ENCODE measurements at regions not wholly inside any gene's neighbourhood (a gene's known extent, or its start where the extent isn't known, plus 50 kb on each side); places are given as distances from the start of the nearest gene placed in this dataset.
"Not testable (repeated sequence)": the region's sequence is repeated elsewhere in the genome, so short reads cannot be mapped to it uniquely, and the experiment has no call there.

DNA sequence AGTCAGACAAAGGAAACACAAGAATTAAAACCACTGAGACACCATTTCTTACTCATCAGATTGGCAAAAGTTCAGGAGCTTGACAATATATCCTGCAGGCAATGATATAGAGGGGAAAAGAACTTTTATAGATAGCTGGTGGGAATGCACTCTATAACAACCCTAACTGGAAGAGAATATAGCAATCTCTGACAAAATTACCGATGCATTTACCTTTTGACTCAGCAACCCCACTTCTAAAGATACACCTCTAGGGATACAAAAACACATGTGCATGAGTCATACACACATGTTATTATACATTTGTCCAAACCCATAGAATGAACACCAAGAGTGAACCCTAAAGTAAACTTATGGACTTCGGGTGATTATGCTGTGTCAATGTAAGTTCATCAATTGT is 79.4 kb upstream of the SRD5A2 start:
- Histone ChIP-seq H3K4me1 (ENCODE audit: control insufficient read depth, insufficient read depth, low read length, poor library complexity, severe bottlenecking) (no peaks in the 10 kb centered on the region), H3K27me3 (ENCODE audit: control insufficient read depth, insufficient read depth, low read length) (peaks cover 5% of the 10 kb centered on the region), H3K4me3 (ENCODE audit: low read depth, low read length) (no peak overlapping the region), H3K36me3 (ENCODE audit: control insufficient read depth, insufficient read depth, low read length) (no peaks in the 10 kb centered on the region), H3K9me3 (ENCODE audit: control insufficient read depth in 2 of 2, low read length in 2 of 2) (no peaks in the 10 kb centered on the region), H3K27ac (ENCODE audit: insufficient read depth, low read length, poor library complexity, severe bottlenecking) (no peak overlapping the region)
- DNase-seq (no peak), ATAC-seq (ENCODE audit: low read depth in 2 of 2) (no peak)
- H3K27ac Mint-ChIP-seq: no peak overlapping the region
- no peaks in the 10 kb centered on the region for H3K4me1 Mint-ChIP-seq
- no peak overlapping the region for H3K4me3 Mint-ChIP-seq
- H3K27me3 Mint-ChIP-seq: peaks cover 18% of the 10 kb centered on the region
- H3K36me3 Mint-ChIP-seq: no peaks in the 10 kb centered on the region
- peaks cover 0 to 5% (median 2%) of the 10 kb centered on the region in 7 donors for H3K9me3 Mint-ChIP-seq

DNA sequence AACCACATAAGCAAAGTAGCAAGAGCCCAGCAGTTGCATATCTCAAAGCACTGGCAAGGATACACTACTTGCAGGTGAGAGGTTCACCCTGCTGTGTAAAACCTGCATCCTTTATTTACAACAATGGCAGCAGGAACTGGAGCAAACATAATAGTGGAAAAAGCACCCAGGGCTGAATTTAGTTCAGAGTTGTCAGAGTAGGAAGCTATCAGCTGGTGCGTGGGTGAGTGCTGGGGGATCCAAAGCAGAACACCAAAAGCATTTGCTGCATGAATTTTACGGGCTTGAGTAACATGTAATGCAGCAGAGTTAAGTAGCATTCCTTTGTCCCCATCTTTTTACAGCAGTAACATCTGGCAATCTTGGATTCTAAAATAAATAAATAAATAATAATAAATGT is 73.5 kb upstream of the SRD5A2 start:
- Mint-ChIP-seq H3K9me3 (peaks cover 0 to 4% (median 0%) of the 10 kb centered on the region in 7 donors), H3K27ac (no peak overlapping the region), H3K27me3 (peaks cover 35% of the 10 kb centered on the region)

DNA sequence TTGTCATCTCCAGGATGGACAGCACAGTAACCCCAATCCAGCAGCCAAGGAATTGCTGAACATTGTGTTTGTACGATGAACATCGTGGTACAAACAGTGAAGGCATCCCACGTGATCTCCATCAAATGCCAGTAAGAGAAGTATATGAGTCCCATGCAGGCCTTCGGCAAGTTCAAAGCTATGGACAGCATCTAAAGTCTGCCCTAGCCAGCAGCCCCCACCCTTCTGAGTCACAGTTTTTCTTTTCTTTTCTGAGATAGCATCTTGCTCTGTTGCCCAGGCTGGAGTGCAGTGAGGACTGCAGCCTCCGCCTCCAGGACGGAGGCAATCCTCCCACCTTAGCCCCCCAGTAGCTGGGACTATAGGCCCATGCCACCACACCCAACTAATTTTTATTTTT is 71.0 kb upstream of the SRD5A2 start:
- ATAC-seq (ENCODE audit: low read depth in 2 of 2) (no peak), DNase-seq (no peak)
- no peaks in the 10 kb centered on the region for H3K36me3 ChIP-seq (ENCODE audit: control insufficient read depth, insufficient read depth, low read length)
- no peak overlapping the region for H3K27ac ChIP-seq (ENCODE audit: insufficient read depth, low read length, poor library complexity, severe bottlenecking)
- Mint-ChIP-seq H3K27ac (no peak overlapping the region), H3K36me3 (no peaks in the 10 kb centered on the region), H3K4me1 (no peaks in the 10 kb centered on the region), H3K27me3 (peaks cover 34% of the 10 kb centered on the region), H3K4me3 (no peak overlapping the region), H3K9me3 (peaks cover 0 to 2% (median 0%) of the 10 kb centered on the region in 7 donors)
- no peak overlapping the region for H3K4me3 ChIP-seq (ENCODE audit: low read depth, low read length)
- no peaks in the 10 kb centered on the region for H3K4me1 ChIP-seq (ENCODE audit: control insufficient read depth, insufficient read depth, low read length, poor library complexity, severe bottlenecking)
- peaks cover 10% of the 10 kb centered on the region for H3K27me3 ChIP-seq (ENCODE audit: control insufficient read depth, insufficient read depth, low read length)
- no peaks in the 10 kb centered on the region for H3K9me3 ChIP-seq (ENCODE audit: control insufficient read depth in 2 of 2, low read length in 2 of 2)

More for the DNA sequence above, 73.5 kb upstream of the SRD5A2 start:
- no peaks in the 10 kb centered on the region for H3K9me3 ChIP-seq (ENCODE audit: control insufficient read depth in 2 of 2, low read length in 2 of 2)
- no peaks in the 10 kb centered on the region for H3K36me3 Mint-ChIP-seq
- H3K4me3 Mint-ChIP-seq: no peak overlapping the region
- no peak for DNase-seq
- H3K4me1 Mint-ChIP-seq: no peaks in the 10 kb centered on the region
- no peaks in the 10 kb centered on the region for H3K36me3 ChIP-seq (ENCODE audit: control insufficient read depth, insufficient read depth, low read length)
- peaks cover 10% of the 10 kb centered on the region for H3K27me3 ChIP-seq (ENCODE audit: control insufficient read depth, insufficient read depth, low read length)
- no peaks in the 10 kb centered on the region for H3K4me1 ChIP-seq (ENCODE audit: control insufficient read depth, insufficient read depth, low read length, poor library complexity, severe bottlenecking)
- no peak for ATAC-seq (ENCODE audit: low read depth in 2 of 2)
- no peak overlapping the region for H3K27ac ChIP-seq (ENCODE audit: insufficient read depth, low read length, poor library complexity, severe bottlenecking)
- H3K4me3 ChIP-seq (ENCODE audit: low read depth, low read length): no peak overlapping the region

DNA sequence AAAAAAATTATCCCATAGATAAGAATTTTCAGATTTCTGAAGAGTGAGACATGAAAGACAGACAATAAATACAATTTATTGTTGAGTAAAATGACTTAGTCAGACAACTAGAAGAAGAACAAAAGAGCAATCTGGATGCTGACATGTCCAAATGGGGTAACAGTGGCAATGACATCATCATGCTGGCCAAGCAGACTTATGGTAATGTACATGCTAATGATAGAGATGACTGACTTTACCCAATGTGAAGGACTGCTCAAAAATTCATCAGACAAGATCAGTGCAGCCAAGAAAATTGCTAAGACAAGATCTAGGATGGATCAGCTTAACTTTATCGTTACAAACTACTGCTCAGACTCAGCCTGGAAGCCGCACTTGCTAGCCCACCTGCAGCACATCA is 70.5 kb upstream of the SRD5A2 start:
- Mint-ChIP-seq H3K27ac (no peak overlapping the region), H3K9me3 (peaks cover 0 to 2% (median 0%) of the 10 kb centered on the region in 7 donors), H3K4me3 (no peak overlapping the region), H3K4me1 (no peaks in the 10 kb centered on the region), H3K36me3 (no peaks in the 10 kb centered on the region), H3K27me3 (peaks cover 29% of the 10 kb centered on the region)
- peaks cover 10% of the 10 kb centered on the region for H3K27me3 ChIP-seq (ENCODE audit: control insufficient read depth, insufficient read depth, low read length)
- no peaks in the 10 kb centered on the region for H3K36me3 ChIP-seq (ENCODE audit: control insufficient read depth, insufficient read depth, low read length)
- no peak overlapping the region for H3K4me3 ChIP-seq (ENCODE audit: low read depth, low read length)
- H3K27ac ChIP-seq (ENCODE audit: insufficient read depth, low read length, poor library complexity, severe bottlenecking): no peak overlapping the region
- no peaks in the 10 kb centered on the region for H3K4me1 ChIP-seq (ENCODE audit: control insufficient read depth, insufficient read depth, low read length, poor library complexity, severe bottlenecking)
- DNase-seq (no peak), ATAC-seq (ENCODE audit: low read depth in 2 of 2) (no peak)
- no peaks in the 10 kb centered on the region for H3K9me3 ChIP-seq (ENCODE audit: control insufficient read depth in 2 of 2, low read length in 2 of 2)

DNA sequence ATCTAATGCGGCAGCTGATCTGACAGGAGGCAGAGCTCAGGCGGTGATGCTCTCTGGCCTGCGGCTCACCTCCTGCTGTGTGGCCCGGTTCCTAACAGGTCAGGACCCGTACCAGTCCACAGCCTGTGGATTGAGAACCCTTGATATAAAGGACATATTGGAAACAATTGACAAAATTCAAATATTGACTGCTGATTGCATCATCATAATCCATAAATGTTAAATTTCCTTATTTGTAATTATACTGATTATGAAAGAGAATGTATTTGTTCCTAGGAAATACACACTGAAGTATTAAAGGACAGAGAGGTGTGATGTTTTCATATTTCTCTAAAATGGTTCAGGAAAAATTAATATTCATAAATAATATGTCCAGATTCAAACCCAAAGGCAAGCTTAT is 63.8 kb upstream of the SRD5A2 start:
- Histone ChIP-seq H3K27me3 (ENCODE audit: control insufficient read depth, insufficient read depth, low read length) (peaks cover 9% of the 10 kb centered on the region), H3K36me3 (ENCODE audit: control insufficient read depth, insufficient read depth, low read length) (no peaks in the 10 kb centered on the region), H3K27ac (ENCODE audit: insufficient read depth, low read length, poor library complexity, severe bottlenecking) (no peak overlapping the region), H3K4me1 (ENCODE audit: control insufficient read depth, insufficient read depth, low read length, poor library complexity, severe bottlenecking) (no peaks in the 10 kb centered on the region), H3K9me3 (ENCODE audit: control insufficient read depth in 2 of 2, low read length in 2 of 2) (no peaks in the 10 kb centered on the region), H3K4me3 (ENCODE audit: low read depth, low read length) (no peak overlapping the region)
- Mint-ChIP-seq H3K36me3 (no peaks in the 10 kb centered on the region), H3K9me3 (peaks cover 0 to 10% (median 0%) of the 10 kb centered on the region in 7 donors), H3K27me3 (peaks cover 16% of the 10 kb centered on the region), H3K4me3 (no peak overlapping the region), H3K27ac (no peak overlapping the region), H3K4me1 (no peaks in the 10 kb centered on the region)
- ATAC-seq (ENCODE audit: low read depth in 2 of 2) (no peak), DNase-seq (no peak)

DNA sequence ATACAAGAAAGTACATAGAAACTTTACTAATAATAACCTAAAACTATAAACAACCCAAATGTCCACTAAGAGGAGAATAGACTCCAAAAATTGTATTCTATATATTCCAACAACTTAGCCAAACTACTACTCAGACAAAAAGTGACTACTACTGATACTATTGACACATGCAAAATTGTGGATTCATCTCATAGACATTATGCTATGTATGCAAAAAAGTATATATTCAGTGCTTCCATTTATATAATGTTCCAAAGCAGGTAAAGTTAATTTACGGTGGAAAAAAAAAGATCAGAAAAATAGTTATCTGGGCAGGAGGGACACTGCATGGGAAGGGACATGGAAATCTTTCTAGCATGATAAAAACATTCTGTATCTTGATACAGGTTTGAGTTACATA is 62.0 kb upstream of the SRD5A2 start:
- ATAC-seq (ENCODE audit: low read depth in 2 of 2): no peak
- H3K4me1 ChIP-seq (ENCODE audit: control insufficient read depth, insufficient read depth, low read length, poor library complexity, severe bottlenecking): no peaks in the 10 kb centered on the region
- no peaks in the 10 kb centered on the region for H3K36me3 ChIP-seq (ENCODE audit: control insufficient read depth, insufficient read depth, low read length)
- peaks cover 0 to 10% (median 0%) of the 10 kb centered on the region in 7 donors for H3K9me3 Mint-ChIP-seq
- no peaks in the 10 kb centered on the region for H3K4me1 Mint-ChIP-seq
- no peak overlapping the region for H3K4me3 Mint-ChIP-seq
- H3K27me3 Mint-ChIP-seq: peaks cover 21% of the 10 kb centered on the region
- H3K27ac Mint-ChIP-seq: no peak overlapping the region
- no peak overlapping the region for H3K4me3 ChIP-seq (ENCODE audit: low read depth, low read length)
- peaks cover 11% of the 10 kb centered on the region for H3K27me3 ChIP-seq (ENCODE audit: control insufficient read depth, insufficient read depth, low read length)
- H3K27ac ChIP-seq (ENCODE audit: insufficient read depth, low read length, poor library complexity, severe bottlenecking): no peak overlapping the region
- H3K36me3 Mint-ChIP-seq: no peaks in the 10 kb centered on the region
- no peaks in the 10 kb centered on the region for H3K9me3 ChIP-seq (ENCODE audit: control insufficient read depth in 2 of 2, low read length in 2 of 2)
- no peak for DNase-seq

DNA sequence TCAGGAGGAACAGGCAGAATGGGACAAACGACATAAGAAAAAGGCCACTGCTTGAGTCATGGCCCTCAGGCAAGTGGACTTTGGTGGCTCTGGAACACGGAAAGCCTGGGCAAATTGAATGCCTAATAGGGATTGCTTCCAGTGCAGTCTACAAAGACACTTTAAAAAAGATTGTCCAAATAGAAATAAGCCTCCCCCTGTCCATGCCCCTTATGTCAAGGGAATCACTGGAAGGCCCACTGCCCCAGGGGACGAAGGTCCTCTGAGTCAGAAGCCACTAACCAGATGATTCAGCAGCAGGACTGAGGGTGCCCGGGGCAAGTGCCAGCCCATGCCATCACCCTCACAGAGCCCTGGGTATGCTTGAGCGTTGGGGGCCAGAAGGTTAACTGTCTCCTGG is 51.5 kb upstream of the SRD5A2 start:
- not testable (repeated sequence) for H3K36me3 Mint-ChIP-seq; H3K27ac Mint-ChIP-seq; H3K4me3 ChIP-seq (ENCODE audit: low read depth, low read length)

More for the DNA sequence above, 51.5 kb upstream of the SRD5A2 start:
- not testable (repeated sequence) for H3K4me1 Mint-ChIP-seq; H3K27ac ChIP-seq (ENCODE audit: insufficient read depth, low read length, poor library complexity, severe bottlenecking); DNase-seq; ATAC-seq (ENCODE audit: low read depth in 2 of 2); H3K9me3 ChIP-seq (ENCODE audit: control insufficient read depth in 2 of 2, low read length in 2 of 2); H3K4me1 ChIP-seq (ENCODE audit: control insufficient read depth, insufficient read depth, low read length, poor library complexity, severe bottlenecking); H3K4me3 Mint-ChIP-seq; H3K27me3 ChIP-seq (ENCODE audit: control insufficient read depth, insufficient read depth, low read length); H3K36me3 ChIP-seq (ENCODE audit: control insufficient read depth, insufficient read depth, low read length)
- H3K27me3 Mint-ChIP-seq: peaks cover 24% of the 10 kb centered on the region
- peaks cover 0 to 12% (median 4%) of the 10 kb centered on the region in 7 donors for H3K9me3 Mint-ChIP-seq

All from CD4-positive, CD25-positive, alpha-beta regulatory T cell (primary cell).